GM12892 (cell line): ENCODE measurements at regions not wholly inside any gene's neighbourhood (a gene's known extent, or its start where the extent isn't known, plus 50 kb on each side); places are given as distances from the start of the nearest gene placed in this dataset.

Experiments used
- POLR2A ChIP-seq: IDR thresholded peaks from 2 replicates; pipeline ENCODE4 v1.6.1; 2011; ENCODE audit warnings: low read depth, low read length, control low read depth
- POLR2AphosphoS5 ChIP-seq: IDR thresholded peaks from 2 replicates; pipeline ENCODE4 v1.6.1; 2011; ENCODE audit warnings: low read depth, low read length, control low read depth
- TAF1 ChIP-seq: IDR thresholded peaks from 2 replicates; pipeline ENCODE4 v1.6.1; 2011; ENCODE audit warnings: low read depth, mild to moderate bottlenecking, control low read depth, low read length, borderline replicate concordance

- no peak for TF ChIP-seq POLR2A
- TF ChIP-seq POLR2AphosphoS5 = no peak
- TF ChIP-seq TAF1 = no peak
These were observed 411.3 kb upstream of the ARRDC3 start for GRCh38 chr5:91794455-91794854.
